Esophagus squamous epithelium (tissue), 4 donors: ENCODE measurements at regions not wholly inside any gene's neighbourhood (a gene's known extent, or its start where the extent isn't known, plus 50 kb on each side); places are given as distances from the start of the nearest gene placed in this dataset.

ENCODE experiments used
- CTCF ChIP-seq, 6 experiments: fragments of 450-650 bp in 4 of 6; fragments of 200-600 bp in 2 of 6; sonication (generic) in 2 of 6; IDR thresholded peaks; one replicate each; pipeline ENCODE4 v1.5.1; 2016 to 2019; ENCODE audit warnings: antibody characterized with exemption in 6 of 6, mild to moderate bottlenecking in 4 of 6, moderate library complexity in 4 of 6
- POLR2A ChIP-seq, 4 donors: fragments of 450-650 bp; IDR thresholded peaks; one replicate each; pipeline ENCODE4 v1.6.1; 2017; ENCODE audit warnings: antibody characterized with exemption in 4 of 4, mild to moderate bottlenecking in 4 of 4, moderate library complexity in 3 of 4

GRCh38 chr18:61687317-61687716 lies 205.5 kb downstream of the RNF152 start:
- TF ChIP-seq CTCF (IDR thresholded peaks at IDR 0.05) = no peak
- TF ChIP-seq POLR2A (IDR thresholded peaks at IDR 0.05) = no peak
